ENCODE measurements at regions not wholly inside any gene's neighbourhood (a gene's known extent, or its start where the extent isn't known, plus 50 kb on each side); places are given as distances from the start of the nearest gene placed in this dataset.

DNA sequence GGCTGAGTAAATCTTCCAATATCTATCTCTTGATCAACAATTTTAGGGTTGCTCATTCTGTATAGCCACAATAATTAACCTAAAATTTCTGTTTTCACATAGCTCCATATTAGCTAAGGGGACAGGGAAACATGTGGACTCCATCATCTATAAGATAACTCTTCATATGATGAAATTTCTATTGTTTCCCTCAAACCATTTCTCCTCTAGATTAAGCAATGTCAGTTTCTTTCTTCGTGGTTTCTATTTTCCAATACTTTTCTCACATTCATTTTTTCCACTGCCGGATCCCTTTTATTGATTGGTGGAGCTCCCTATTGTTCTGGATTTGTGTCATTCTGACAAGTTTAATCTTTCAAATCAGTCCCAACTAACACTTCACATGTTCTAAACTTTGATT, 1221.3 kb upstream of the ZEB2 start:
- ATAC-seq: no peak

DNA sequence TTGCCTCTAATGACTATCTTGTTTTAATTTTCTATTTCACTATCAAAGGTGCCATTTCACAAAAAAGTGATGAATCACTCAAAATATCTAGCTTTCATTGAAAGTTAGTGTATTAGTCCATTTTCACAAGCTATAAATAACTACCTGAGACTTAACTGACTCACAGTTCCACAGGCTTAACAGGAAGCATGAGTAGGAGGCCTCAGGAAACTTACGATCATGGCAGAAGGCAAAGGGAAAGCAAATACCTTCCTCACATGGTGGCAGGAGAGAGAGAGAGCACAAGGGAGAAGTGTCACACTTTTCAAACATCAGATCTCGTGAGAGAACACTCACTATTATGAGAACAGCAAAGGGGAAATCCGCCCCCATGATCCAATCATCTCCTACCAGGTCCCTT, 1220.4 kb upstream of the ZEB2 start:
- no peak for ATAC-seq
- H3K27ac ChIP-seq: no peak overlapping the region
- H3K4me1 ChIP-seq: no peaks in the 10 kb centered on the region
- H3K36me3 ChIP-seq: no peaks in the 10 kb centered on the region
- TF ChIP-seq, protein P1, sequence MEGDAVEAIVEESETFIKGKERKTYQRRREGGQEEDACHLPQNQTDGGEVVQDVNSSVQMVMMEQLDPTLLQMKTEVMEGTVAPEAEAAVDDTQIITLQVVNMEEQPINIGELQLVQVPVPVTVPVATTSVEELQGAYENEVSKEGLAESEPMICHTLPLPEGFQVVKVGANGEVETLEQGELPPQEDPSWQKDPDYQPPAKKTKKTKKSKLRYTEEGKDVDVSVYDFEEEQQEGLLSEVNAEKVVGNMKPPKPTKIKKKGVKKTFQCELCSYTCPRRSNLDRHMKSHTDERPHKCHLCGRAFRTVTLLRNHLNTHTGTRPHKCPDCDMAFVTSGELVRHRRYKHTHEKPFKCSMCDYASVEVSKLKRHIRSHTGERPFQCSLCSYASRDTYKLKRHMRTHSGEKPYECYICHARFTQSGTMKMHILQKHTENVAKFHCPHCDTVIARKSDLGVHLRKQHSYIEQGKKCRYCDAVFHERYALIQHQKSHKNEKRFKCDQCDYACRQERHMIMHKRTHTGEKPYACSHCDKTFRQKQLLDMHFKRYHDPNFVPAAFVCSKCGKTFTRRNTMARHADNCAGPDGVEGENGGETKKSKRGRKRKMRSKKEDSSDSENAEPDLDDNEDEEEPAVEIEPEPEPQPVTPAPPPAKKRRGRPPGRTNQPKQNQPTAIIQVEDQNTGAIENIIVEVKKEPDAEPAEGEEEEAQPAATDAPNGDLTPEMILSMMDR (IDR thresholded peaks at IDR 0.05): no peak
- H3K9me3 ChIP-seq: no peaks in the 10 kb centered on the region
- no peak for DNase-seq
- no peaks in the 10 kb centered on the region for H3K27me3 ChIP-seq
- intact Hi-C loops (cut with DNase I): no loop called here
- H3K4me3 ChIP-seq: no peak overlapping the region

More for the DNA sequence above, 1221.3 kb upstream of the ZEB2 start:
- intact Hi-C loops (cut with DNase I): no loop called here
- Histone ChIP-seq H3K36me3 (no peaks in the 10 kb centered on the region), H3K4me1 (no peaks in the 10 kb centered on the region), H3K27ac (no peak overlapping the region), H3K9me3 (no peaks in the 10 kb centered on the region), H3K4me3 (no peak overlapping the region), H3K27me3 (no peaks in the 10 kb centered on the region)
- DNase-seq: no peak
- TF ChIP-seq, protein P1 (IDR thresholded peaks at IDR 0.05): no peak

DNA sequence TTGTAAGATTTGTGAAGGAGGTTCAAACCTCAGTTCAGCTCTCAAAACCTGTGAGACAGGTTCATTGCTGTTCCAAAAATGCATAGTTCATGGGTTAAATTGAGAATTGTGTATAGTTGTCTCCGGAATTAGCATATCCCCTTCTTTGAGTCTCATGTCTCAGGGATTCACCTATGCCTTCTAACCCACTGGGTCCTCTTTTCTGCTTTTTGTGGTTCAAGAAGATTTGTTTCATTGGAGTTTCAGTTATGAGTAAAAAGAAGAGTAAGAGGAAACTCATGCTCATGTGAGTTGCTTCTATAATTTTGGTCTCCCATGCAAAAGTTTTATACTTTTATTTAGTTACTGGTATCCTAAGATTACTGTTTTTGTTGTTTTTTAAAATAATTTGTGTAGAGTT, 1219.8 kb upstream of the ZEB2 start:
- Histone ChIP-seq H3K9me3 (no peaks in the 10 kb centered on the region), H3K4me3 (no peak overlapping the region), H3K27me3 (no peaks in the 10 kb centered on the region), H3K4me1 (no peaks in the 10 kb centered on the region), H3K36me3 (no peaks in the 10 kb centered on the region), H3K27ac (no peak overlapping the region)
- intact Hi-C loops (cut with DNase I): no loop called here
- DNase-seq (no peak), ATAC-seq (no peak)
- TF ChIP-seq, protein P1 (IDR thresholded peaks at IDR 0.05): no peak

DNA sequence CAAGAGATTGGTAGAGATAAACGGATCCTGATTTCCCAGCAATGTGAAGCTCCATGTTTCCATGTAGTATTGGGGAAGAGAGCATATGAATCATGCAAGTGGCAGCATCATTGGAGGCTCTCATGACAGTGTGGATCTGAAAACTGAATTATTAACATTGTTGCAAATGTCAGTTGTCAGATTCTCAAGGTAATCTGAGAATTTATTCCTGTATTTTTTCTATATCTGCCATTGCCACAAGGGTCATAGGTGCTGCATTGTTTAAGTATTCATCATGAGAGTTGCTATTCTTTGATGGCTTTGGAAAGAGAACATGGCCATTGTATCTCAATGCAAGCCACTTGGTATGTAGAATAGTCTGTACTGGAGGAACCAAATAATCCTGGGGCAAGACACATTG, 1217.0 kb upstream of the ZEB2 start:
- Histone ChIP-seq H3K27me3 (no peaks in the 10 kb centered on the region), H3K36me3 (no peaks in the 10 kb centered on the region), H3K9me3 (no peaks in the 10 kb centered on the region), H3K4me3 (no peak overlapping the region), H3K4me1 (no peaks in the 10 kb centered on the region), H3K27ac (no peak overlapping the region)
- DNase-seq: no peak
- TF ChIP-seq, protein P1 (IDR thresholded peaks at IDR 0.05): no peak
- intact Hi-C loops (cut with DNase I): no loop called here
- no peak for ATAC-seq

DNA sequence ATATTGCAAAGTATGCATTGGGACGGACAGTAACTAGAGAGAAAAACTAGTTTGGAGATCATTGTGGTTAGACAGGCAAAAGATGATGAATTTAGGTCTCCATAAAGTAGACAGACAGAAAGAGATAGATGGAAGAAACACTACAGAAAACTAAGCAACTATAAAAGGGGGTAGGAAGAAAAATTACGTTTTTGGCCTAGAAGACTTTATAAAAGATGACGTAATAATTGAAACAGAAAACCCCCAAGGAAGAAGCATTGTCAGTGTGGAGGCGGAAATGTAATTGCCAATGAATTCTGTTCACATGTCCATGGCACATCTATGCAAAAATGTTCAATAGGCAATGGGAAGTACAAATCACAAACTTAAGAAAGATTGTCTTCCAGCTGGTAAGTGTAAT, 1211.5 kb upstream of the ZEB2 start:
- DNase-seq: no peak
- intact Hi-C loops (cut with DNase I): no loop called here
- H3K4me3 ChIP-seq: no peak overlapping the region
- H3K27me3 ChIP-seq: no peaks in the 10 kb centered on the region
- H3K4me1 ChIP-seq: no peaks in the 10 kb centered on the region
- no peak for ATAC-seq
- TF ChIP-seq, protein P1 (IDR thresholded peaks at IDR 0.05): no peak
- no peaks in the 10 kb centered on the region for H3K9me3 ChIP-seq
- H3K36me3 ChIP-seq: no peaks in the 10 kb centered on the region
- no peak overlapping the region for H3K27ac ChIP-seq
